ENCODE measurements at regions not wholly inside any gene's neighbourhood (a gene's known extent, or its start where the extent isn't known, plus 50 kb on each side); places are given as distances from the start of the nearest gene placed in this dataset.

DNA sequence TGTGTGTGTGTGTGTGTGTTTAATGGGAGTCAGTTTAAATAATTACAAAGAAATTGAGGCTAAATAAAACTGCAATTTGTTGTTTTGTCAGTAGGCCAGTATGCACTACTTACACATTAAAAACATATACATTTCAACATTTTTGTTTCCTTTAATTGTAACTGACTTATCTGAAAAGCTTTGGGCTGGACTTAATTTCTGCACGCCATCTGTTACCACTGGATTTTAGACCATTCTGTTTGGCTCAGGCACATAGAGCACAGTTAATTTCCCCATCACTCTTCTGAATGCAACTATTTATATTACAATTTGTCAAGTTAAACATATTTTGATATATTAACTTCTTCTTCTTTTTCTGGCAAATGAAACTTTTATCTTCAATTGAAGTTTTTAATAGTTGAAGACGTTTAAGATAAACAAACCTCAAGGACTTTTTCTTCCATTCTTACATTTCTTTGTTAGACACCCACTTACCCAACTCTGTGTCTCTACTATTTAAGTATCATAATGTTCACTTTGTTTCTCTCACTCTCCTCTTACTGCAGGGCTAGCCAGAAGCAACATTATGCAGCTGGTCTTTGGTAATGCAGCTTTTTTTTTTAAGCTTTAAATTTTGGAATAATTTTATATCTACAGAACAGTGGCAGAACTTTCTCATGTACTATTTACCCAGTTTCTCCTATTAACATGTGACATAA is 253.4 kb upstream of the ANKH start:
- TF ChIP-seq GATA3 (IDR thresholded peaks at IDR 0.05; ENCODE audit: low read depth, low read length) (no peak), GATA2 (IDR thresholded peaks at IDR 0.05; ENCODE audit: low read depth, low read length) (no peak)
